DND-41 (cell line): ENCODE measurements at regions not wholly inside any gene's neighbourhood (a gene's known extent, or its start where the extent isn't known, plus 50 kb on each side); places are given as distances from the start of the nearest gene placed in this dataset.

Experiments used
- EZH2 ChIP-seq: IDR thresholded peaks from 3 replicates; pipeline ENCODE4 v1.6.1; 2012; ENCODE audit warnings: borderline replicate concordance, low read depth, mild to moderate bottlenecking, moderate library complexity, low read length, inconsistent platforms; ENCODE audit not compliant: severe bottlenecking
- TF ChIP-seq, protein P1 (sequence below): IDR thresholded peaks from 2 replicates; pipeline ENCODE4 v1.5.1; 2012; ENCODE audit warnings: borderline replicate concordance, low read length, moderate library complexity, mild to moderate bottlenecking; ENCODE audit not compliant: poor library complexity, severe bottlenecking; ENCODE audit errors: extremely low read depth

DNA sequence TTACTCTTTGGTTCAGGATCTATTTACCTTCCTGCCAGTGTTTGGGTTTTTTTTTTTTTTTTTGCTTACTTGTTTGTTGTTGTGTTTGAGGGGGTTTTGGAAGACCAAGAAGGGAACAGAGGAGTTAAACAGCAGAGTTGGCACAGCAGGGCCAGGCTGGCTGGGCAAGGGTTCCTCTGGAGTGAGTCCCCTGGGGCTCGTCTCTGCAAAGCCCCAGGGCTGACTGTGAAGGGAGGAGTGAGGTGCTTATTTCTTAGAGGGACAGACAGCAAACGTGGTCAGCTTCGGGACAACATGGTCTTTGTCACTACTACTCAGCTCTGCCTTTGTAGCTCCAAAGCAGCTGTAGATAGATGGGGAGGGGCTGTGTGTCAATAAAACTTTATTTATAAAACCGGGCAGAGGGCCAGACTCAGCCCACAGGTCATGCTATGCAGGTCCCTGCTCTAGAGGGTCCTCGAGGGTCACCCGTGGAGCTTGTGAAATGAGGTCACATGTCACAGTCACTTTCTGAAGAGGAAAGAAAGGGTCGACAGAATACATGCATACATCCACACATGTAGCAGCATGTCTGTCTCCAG lies 1404.7 kb downstream of the BRD1 start:
- TF ChIP-seq, protein P1, sequence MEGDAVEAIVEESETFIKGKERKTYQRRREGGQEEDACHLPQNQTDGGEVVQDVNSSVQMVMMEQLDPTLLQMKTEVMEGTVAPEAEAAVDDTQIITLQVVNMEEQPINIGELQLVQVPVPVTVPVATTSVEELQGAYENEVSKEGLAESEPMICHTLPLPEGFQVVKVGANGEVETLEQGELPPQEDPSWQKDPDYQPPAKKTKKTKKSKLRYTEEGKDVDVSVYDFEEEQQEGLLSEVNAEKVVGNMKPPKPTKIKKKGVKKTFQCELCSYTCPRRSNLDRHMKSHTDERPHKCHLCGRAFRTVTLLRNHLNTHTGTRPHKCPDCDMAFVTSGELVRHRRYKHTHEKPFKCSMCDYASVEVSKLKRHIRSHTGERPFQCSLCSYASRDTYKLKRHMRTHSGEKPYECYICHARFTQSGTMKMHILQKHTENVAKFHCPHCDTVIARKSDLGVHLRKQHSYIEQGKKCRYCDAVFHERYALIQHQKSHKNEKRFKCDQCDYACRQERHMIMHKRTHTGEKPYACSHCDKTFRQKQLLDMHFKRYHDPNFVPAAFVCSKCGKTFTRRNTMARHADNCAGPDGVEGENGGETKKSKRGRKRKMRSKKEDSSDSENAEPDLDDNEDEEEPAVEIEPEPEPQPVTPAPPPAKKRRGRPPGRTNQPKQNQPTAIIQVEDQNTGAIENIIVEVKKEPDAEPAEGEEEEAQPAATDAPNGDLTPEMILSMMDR = no peak
- TF ChIP-seq EZH2 = no peak
